DND-41 (cell line): ENCODE measurements at regions not wholly inside any gene's neighbourhood (a gene's known extent, or its start where the extent isn't known, plus 50 kb on each side); places are given as distances from the start of the nearest gene placed in this dataset.

Experiments used
- ATAC-seq: fragments of 200-7000 bp; cut with Tn5 transposase; 3 replicates; pipeline ENCODE4 v1.9.1; 2021; ENCODE audit warnings: low read depth; ENCODE audit not compliant: insufficient read depth
- DNase-seq: peaks from one replicate; pipeline ENCODE4 v3.0.0-alpha.2; 2020
- H2AFZ ChIP-seq: 2 replicates; pipeline ENCODE4 v1.6.0; 2012; ENCODE audit warnings: low read depth, low read length
- H3K27ac ChIP-seq: 2 replicates; pipeline ENCODE4 v1.5.1; 2012; ENCODE audit warnings: low read length, inconsistent platforms
- H3K27me3 ChIP-seq: fragments of 200-600 bp; sonication (generic); 2 replicates; pipeline ENCODE4 v1.6.0; 2012; ENCODE audit warnings: low read length, mild to moderate bottlenecking, inconsistent platforms; ENCODE audit not compliant: insufficient read depth, poor library complexity
- H3K36me3 ChIP-seq: 2 replicates; pipeline ENCODE4 v1.5.1; 2012; ENCODE audit warnings: low read length, inconsistent platforms; ENCODE audit not compliant: insufficient read depth
- H3K4me1 ChIP-seq: 2 replicates; pipeline ENCODE4 v1.5.1; 2012; ENCODE audit warnings: mild to moderate bottlenecking, low read length; ENCODE audit not compliant: insufficient read depth
- H3K4me2 ChIP-seq: 2 replicates; pipeline ENCODE4 v1.6.0; 2012; ENCODE audit warnings: mild to moderate bottlenecking, moderate library complexity, low read length, inconsistent platforms; ENCODE audit not compliant: insufficient read depth
- H3K4me3 ChIP-seq, 2 experiments: fragments of 200-600 bp in 1 of 2; shearing (Covaris generic) in 1 of 2; 2 replicates each; pipeline ENCODE4 v1.5.1; 2012 to 2016; ENCODE audit warnings: inconsistent platforms in 2 of 2, low read length in 2 of 2, mild to moderate bottlenecking in 2 of 2, low read depth in 1 of 2, moderate library complexity in 1 of 2
- H3K79me2 ChIP-seq: 2 replicates; pipeline ENCODE4 v1.6.0; 2012; ENCODE audit warnings: low read length, inconsistent platforms; ENCODE audit not compliant: insufficient read depth
- H3K9ac ChIP-seq: 2 replicates; pipeline ENCODE4 v1.6.0; 2012; ENCODE audit warnings: low read depth, mild to moderate bottlenecking, inconsistent platforms, low read length, moderate library complexity
- H3K9me3 ChIP-seq: 2 replicates; pipeline ENCODE4 v1.5.1; 2012; ENCODE audit warnings: low read length, moderate library complexity, mild to moderate bottlenecking, inconsistent platforms; ENCODE audit not compliant: insufficient read depth, severe bottlenecking
- H4K20me1 ChIP-seq: 2 replicates; pipeline ENCODE4 v1.6.0; 2012; ENCODE audit warnings: low read length; ENCODE audit not compliant: insufficient read depth
- EZH2 ChIP-seq: IDR thresholded peaks from 3 replicates; pipeline ENCODE4 v1.6.1; 2012; ENCODE audit warnings: borderline replicate concordance, low read depth, mild to moderate bottlenecking, moderate library complexity, low read length, inconsistent platforms; ENCODE audit not compliant: severe bottlenecking
- TF ChIP-seq, protein P1 (sequence below): IDR thresholded peaks from 2 replicates; pipeline ENCODE4 v1.5.1; 2012; ENCODE audit warnings: borderline replicate concordance, low read length, moderate library complexity, mild to moderate bottlenecking; ENCODE audit not compliant: poor library complexity, severe bottlenecking; ENCODE audit errors: extremely low read depth

DNA sequence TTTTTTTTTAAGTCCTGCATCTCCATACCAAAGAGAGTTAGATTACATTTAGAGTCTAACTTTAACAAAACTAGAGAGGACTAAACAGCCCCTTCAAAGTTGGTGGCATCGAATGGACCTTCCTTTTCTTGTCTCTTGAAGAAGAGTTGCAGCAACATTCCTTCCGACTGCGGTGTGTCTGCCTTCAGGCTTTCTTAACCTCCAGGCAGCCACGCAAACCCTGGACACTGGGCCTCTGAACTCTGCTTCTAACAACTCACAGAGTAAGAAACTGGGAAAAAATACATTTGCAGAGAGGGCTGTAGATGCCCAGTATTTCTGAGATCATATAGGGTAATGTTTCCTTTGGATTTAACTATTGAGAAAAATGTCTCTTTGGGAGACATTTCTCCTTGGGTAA, 120.5 kb upstream of the MAST4 start:
- Histone ChIP-seq H3K36me3 (no peaks in the 10 kb centered on the region), H3K4me2 (no peak overlapping the region)
- no peak for ATAC-seq

DNA sequence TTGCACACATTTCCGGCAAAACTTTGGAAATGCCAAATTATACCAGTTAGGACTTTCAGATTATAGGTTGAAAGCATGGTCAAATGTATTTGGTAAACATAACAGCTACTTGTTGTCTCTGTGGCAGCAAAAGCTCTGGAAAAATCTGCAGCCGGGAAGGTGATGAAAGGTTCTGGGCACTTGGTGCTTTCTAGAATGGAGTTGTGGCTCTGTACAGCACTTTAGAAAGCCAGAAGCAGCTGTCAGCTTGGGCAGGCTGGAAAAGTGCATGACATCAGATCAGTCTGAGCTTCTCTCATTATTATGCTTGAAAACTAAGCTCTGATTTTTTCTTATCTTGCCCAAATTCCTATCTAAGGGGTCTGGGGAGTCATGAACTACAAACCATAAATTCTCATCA, 118.6 kb upstream of the MAST4 start:
- H4K20me1 ChIP-seq: no peaks in the 10 kb centered on the region
- no peaks in the 10 kb centered on the region for H3K4me1 ChIP-seq
- H3K36me3 ChIP-seq: no peaks in the 10 kb centered on the region
- H3K27me3 ChIP-seq: no peaks in the 10 kb centered on the region
- H3K4me2 ChIP-seq: no peak overlapping the region
- no peak for DNase-seq
- no peak overlapping the region for H3K4me3 ChIP-seq
- no peaks in the 10 kb centered on the region for H3K79me2 ChIP-seq
- H3K27ac ChIP-seq: no peak overlapping the region
- no peak overlapping the region for H2AFZ ChIP-seq
- peaks cover 3% of the 10 kb centered on the region for H3K9me3 ChIP-seq
- TF ChIP-seq, protein P1, sequence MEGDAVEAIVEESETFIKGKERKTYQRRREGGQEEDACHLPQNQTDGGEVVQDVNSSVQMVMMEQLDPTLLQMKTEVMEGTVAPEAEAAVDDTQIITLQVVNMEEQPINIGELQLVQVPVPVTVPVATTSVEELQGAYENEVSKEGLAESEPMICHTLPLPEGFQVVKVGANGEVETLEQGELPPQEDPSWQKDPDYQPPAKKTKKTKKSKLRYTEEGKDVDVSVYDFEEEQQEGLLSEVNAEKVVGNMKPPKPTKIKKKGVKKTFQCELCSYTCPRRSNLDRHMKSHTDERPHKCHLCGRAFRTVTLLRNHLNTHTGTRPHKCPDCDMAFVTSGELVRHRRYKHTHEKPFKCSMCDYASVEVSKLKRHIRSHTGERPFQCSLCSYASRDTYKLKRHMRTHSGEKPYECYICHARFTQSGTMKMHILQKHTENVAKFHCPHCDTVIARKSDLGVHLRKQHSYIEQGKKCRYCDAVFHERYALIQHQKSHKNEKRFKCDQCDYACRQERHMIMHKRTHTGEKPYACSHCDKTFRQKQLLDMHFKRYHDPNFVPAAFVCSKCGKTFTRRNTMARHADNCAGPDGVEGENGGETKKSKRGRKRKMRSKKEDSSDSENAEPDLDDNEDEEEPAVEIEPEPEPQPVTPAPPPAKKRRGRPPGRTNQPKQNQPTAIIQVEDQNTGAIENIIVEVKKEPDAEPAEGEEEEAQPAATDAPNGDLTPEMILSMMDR: no peak
- TF ChIP-seq EZH2: no peak
- no peak for ATAC-seq
- no peak overlapping the region for H3K9ac ChIP-seq

More for the DNA sequence above, 120.5 kb upstream of the MAST4 start:
- Histone ChIP-seq H2AFZ (no peak overlapping the region), H3K27ac (no peak overlapping the region), H4K20me1 (no peaks in the 10 kb centered on the region), H3K9ac (no peak overlapping the region), H3K27me3 (no peaks in the 10 kb centered on the region), H3K79me2 (no peaks in the 10 kb centered on the region), H3K4me1 (no peaks in the 10 kb centered on the region), H3K4me3 (no peak overlapping the region), H3K9me3 (peaks cover 10% of the 10 kb centered on the region)
- TF ChIP-seq EZH2: no peak
- TF ChIP-seq, protein P1: no peak
- DNase-seq: no peak

DNA sequence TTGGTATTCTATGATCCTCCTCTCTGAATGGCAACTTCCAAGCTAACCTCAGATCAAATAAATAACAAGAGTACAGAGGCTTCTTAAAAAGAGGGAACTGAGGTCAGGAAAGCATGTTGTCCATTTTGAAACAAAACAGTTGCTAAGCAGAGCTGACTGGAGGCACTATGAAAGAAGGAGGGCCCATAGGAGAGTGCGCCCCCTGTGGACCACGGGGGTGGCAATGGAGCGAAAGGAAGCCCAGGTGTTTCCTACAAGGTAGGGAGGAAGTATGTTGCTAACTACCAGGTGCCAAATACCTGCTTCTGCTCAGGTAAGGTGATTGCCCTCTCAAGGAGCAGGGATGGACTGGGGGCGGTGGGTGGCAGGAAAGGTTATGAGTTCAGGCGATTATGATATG, 101.8 kb upstream of the MAST4 start:
- Histone ChIP-seq H3K79me2 (no peaks in the 10 kb centered on the region), H3K9ac (no peak overlapping the region), H3K4me1 (no peaks in the 10 kb centered on the region), H3K36me3 (no peaks in the 10 kb centered on the region), H4K20me1 (no peaks in the 10 kb centered on the region), H3K27ac (no peak overlapping the region), H3K4me2 (no peak overlapping the region), H3K27me3 (no peaks in the 10 kb centered on the region), H3K4me3 (no peak overlapping the region), H2AFZ (no peak overlapping the region), H3K9me3 (peaks cover 9% of the 10 kb centered on the region)
- DNase-seq (no peak), ATAC-seq (no peak)
- TF ChIP-seq, protein P1: peak; percentile 33
- TF ChIP-seq EZH2: no peak

- H3K4me3 ChIP-seq: no peak overlapping the region
- H2AFZ ChIP-seq: no peak overlapping the region
- no peak for DNase-seq
- H3K4me1 ChIP-seq: no peaks in the 10 kb centered on the region
- H3K79me2 ChIP-seq: no peaks in the 10 kb centered on the region
- no peaks in the 10 kb centered on the region for H3K9me3 ChIP-seq
- H3K36me3 ChIP-seq: no peaks in the 10 kb centered on the region
- H3K9ac ChIP-seq: no peak overlapping the region
- H3K4me2 ChIP-seq: no peak overlapping the region
- no peaks in the 10 kb centered on the region for H3K27me3 ChIP-seq
- ATAC-seq: no peak
- TF ChIP-seq EZH2: no peak
- TF ChIP-seq, protein P1: peak; percentile 31
- H4K20me1 ChIP-seq: no peaks in the 10 kb centered on the region
- H3K27ac ChIP-seq: no peak overlapping the region
Measured at GRCh38 chr5:66498791-66499207, 97.4 kb upstream of the MAST4 start.
